ENCODE measurements at regions not wholly inside any gene's neighbourhood (a gene's known extent, or its start where the extent isn't known, plus 50 kb on each side); places are given as distances from the start of the nearest gene placed in this dataset.

- H3K4me1 ChIP-seq = no peaks in the 10 kb centered on the region
- H3K27me3 ChIP-seq = no peaks in the 10 kb centered on the region; the same call in 1 of the 2 replicates
- no peak overlapping the region for H3K4me3 ChIP-seq (ENCODE audit: low read depth, low read length)
- H3K9me3 ChIP-seq = no peaks in the 10 kb centered on the region
- TF ChIP-seq CTCF (IDR thresholded peaks at IDR 0.05; ENCODE audit: low read depth, low read length) = no peak
- no peak for DNase-seq
- H3K36me3 ChIP-seq = no peaks in the 10 kb centered on the region
Observed at GRCh38 chr9:120257483-120257882, 322.5 kb downstream of the CDK5RAP2 start.

GRCh38 chr9:120256146-120256545 lies 323.8 kb downstream of the CDK5RAP2 start:
- no peak overlapping the region for H3K4me3 ChIP-seq (ENCODE audit: low read depth, low read length)

GRCh38 chr9:120252248-120252647 lies 327.7 kb downstream of the CDK5RAP2 start:
- no peak for TF ChIP-seq CTCF (IDR thresholded peaks at IDR 0.05; ENCODE audit: low read depth, low read length)
- DNase-seq = no peak
- H3K9me3 ChIP-seq = no peaks in the 10 kb centered on the region
- H3K36me3 ChIP-seq = no peaks in the 10 kb centered on the region
- no peak overlapping the region for H3K4me3 ChIP-seq (ENCODE audit: low read depth, low read length)
- no peaks in the 10 kb centered on the region for H3K4me1 ChIP-seq
- no peaks in the 10 kb centered on the region for H3K27me3 ChIP-seq

More at GRCh38 chr9:120256146-120256545, 323.8 kb downstream of the CDK5RAP2 start:
- Histone ChIP-seq H3K4me1 (no peaks in the 10 kb centered on the region), H3K9me3 (no peaks in the 10 kb centered on the region), H3K27me3 (no peaks in the 10 kb centered on the region; the same call in 1 of the 2 replicates), H3K36me3 (no peaks in the 10 kb centered on the region)
- TF ChIP-seq CTCF (IDR thresholded peaks at IDR 0.05; ENCODE audit: low read depth, low read length) = no peak
- no peak for DNase-seq

GRCh38 chr9:120242116-120242811 lies 337.7 kb downstream of the CDK5RAP2 start:
- no peak for DNase-seq
- no peaks in the 10 kb centered on the region; the same call in 1 of the 2 replicates for H3K27me3 ChIP-seq
- H3K4me1 ChIP-seq = no peaks in the 10 kb centered on the region
- TF ChIP-seq CTCF (IDR thresholded peaks at IDR 0.05; ENCODE audit: low read depth, low read length) = no peak
- H3K9me3 ChIP-seq = no peaks in the 10 kb centered on the region
- H3K4me3 ChIP-seq (ENCODE audit: low read depth, low read length) = no peak overlapping the region
- H3K36me3 ChIP-seq = no peaks in the 10 kb centered on the region

- no peaks in the 10 kb centered on the region for H3K4me1 ChIP-seq
- H3K27me3 ChIP-seq = no peaks in the 10 kb centered on the region; the same call in 1 of the 2 replicates
- no peak for TF ChIP-seq CTCF (IDR thresholded peaks at IDR 0.05; ENCODE audit: low read depth, low read length)
Observed at GRCh38 chr9:120236596-120236995, 343.4 kb downstream of the CDK5RAP2 start.

GRCh38 chr9:120235081-120235480 lies 344.9 kb downstream of the CDK5RAP2 start:
- DNase-seq = no peak
- Histone ChIP-seq H3K36me3 (no peaks in the 10 kb centered on the region), H3K4me3 (ENCODE audit: low read depth, low read length) (no peak overlapping the region), H3K9me3 (no peaks in the 10 kb centered on the region), H3K27me3 (no peaks in the 10 kb centered on the region; the same call in none of the 2 replicates), H3K4me1 (no peaks in the 10 kb centered on the region)
- TF ChIP-seq CTCF (IDR thresholded peaks at IDR 0.05; ENCODE audit: low read depth, low read length) = no peak

More at GRCh38 chr9:120236596-120236995, 343.4 kb downstream of the CDK5RAP2 start:
- no peaks in the 10 kb centered on the region for H3K9me3 ChIP-seq
- no peak for DNase-seq
- H3K36me3 ChIP-seq = no peaks in the 10 kb centered on the region
- H3K4me3 ChIP-seq (ENCODE audit: low read depth, low read length) = no peak overlapping the region
